Lower leg skin (tissue), 3 donors: ENCODE measurements at regions not wholly inside any gene's neighbourhood (a gene's known extent, or its start where the extent isn't known, plus 50 kb on each side); places are given as distances from the start of the nearest gene placed in this dataset.

ENCODE experiments used
- POLR2A ChIP-seq, 2 donors: fragments of 450-650 bp; IDR thresholded peaks; one replicate each; pipeline ENCODE4 v1.6.1; 2016 to 2017; ENCODE audit warnings: antibody characterized with exemption in 2 of 2, mild to moderate bottlenecking in 1 of 2, moderate library complexity in 1 of 2
- TF ChIP-seq, protein P1 (sequence below), 3 donors: fragments of 450-650 bp; IDR thresholded peaks; one replicate each; pipeline ENCODE4 v1.5.1; 2016; ENCODE audit warnings: antibody characterized with exemption in 3 of 3, mild to moderate bottlenecking in 3 of 3, moderate library complexity in 2 of 3

DNA sequence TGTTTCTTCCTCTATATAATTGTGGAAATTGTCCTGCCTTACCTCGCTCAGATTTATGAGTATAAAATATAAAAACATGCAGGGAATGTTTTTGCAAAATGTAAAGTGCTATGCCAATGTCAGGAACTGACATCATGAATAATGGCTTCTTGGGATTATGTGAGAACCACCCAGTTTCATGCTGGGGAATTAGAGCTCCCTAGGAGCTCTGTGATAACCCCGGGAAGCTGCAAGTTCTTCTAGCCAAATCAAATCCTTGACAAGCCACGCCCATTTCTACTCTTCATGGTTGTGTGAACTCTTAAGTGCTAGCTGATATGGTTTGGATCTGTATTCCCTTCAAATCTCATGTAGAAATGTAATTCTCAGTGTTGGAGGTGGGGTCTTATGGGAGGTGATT, 85.9 kb upstream of the PAK3 start:
- TF ChIP-seq POLR2A (IDR thresholded peaks at IDR 0.05) = no peak
- TF ChIP-seq, protein P1, sequence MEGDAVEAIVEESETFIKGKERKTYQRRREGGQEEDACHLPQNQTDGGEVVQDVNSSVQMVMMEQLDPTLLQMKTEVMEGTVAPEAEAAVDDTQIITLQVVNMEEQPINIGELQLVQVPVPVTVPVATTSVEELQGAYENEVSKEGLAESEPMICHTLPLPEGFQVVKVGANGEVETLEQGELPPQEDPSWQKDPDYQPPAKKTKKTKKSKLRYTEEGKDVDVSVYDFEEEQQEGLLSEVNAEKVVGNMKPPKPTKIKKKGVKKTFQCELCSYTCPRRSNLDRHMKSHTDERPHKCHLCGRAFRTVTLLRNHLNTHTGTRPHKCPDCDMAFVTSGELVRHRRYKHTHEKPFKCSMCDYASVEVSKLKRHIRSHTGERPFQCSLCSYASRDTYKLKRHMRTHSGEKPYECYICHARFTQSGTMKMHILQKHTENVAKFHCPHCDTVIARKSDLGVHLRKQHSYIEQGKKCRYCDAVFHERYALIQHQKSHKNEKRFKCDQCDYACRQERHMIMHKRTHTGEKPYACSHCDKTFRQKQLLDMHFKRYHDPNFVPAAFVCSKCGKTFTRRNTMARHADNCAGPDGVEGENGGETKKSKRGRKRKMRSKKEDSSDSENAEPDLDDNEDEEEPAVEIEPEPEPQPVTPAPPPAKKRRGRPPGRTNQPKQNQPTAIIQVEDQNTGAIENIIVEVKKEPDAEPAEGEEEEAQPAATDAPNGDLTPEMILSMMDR (IDR thresholded peaks at IDR 0.05) = no peak
